Stimulated activated CD8-positive, alpha-beta memory T cell treated with anti-CD3 and anti-CD28 coated beads, Interleukin-15, amount 100 ng/mL, for 1 hour (primary cell): ENCODE measurements at regions not wholly inside any gene's neighbourhood (a gene's known extent, or its start where the extent isn't known, plus 50 kb on each side); places are given as distances from the start of the nearest gene placed in this dataset.

Experiments
- DNase-seq: peaks from one replicate; pipeline ENCODE4 v3.0.0-alpha.2; 2020; ENCODE audit warnings: low read depth

GRCh38 chr11:112401036-112401769 lies 140.5 kb upstream of the PLET1 start:
- no peak for DNase-seq

- DNase-seq = no peak
These were observed 142.8 kb upstream of the PLET1 start for GRCh38 chr11:112403432-112403831.

- DNase-seq = no peak
These were observed 143.5 kb upstream of the PLET1 start for GRCh38 chr11:112404112-112404511.

- no peak for DNase-seq
These were observed 147.9 kb upstream of the PLET1 start for GRCh38 chr11:112408517-112408916.

- no peak for DNase-seq
These were observed 149.7 kb upstream of the PLET1 start for GRCh38 chr11:112410325-112410724.

- no peak for DNase-seq
These were observed 151.7 kb upstream of the PLET1 start for GRCh38 chr11:112412383-112412782.

- DNase-seq = no peak
These were observed 156.7 kb upstream of the PLET1 start for GRCh38 chr11:112417339-112417738.

GRCh38 chr11:112418438-112418837 lies 157.8 kb upstream of the PLET1 start:
- DNase-seq = no peak

GRCh38 chr11:112421879-112422278 lies 161.2 kb upstream of the PLET1 start:
- no peak for DNase-seq

- no peak for DNase-seq
These were observed 164.5 kb upstream of the PLET1 start for GRCh38 chr11:112425121-112425520.

- no peak for DNase-seq
These were observed 176.4 kb upstream of the PLET1 start for GRCh38 chr11:112437096-112437495.

- DNase-seq = no peak
These were observed 179.0 kb upstream of the PLET1 start for GRCh38 chr11:112439614-112440013.

GRCh38 chr11:112440518-112440917 lies 179.9 kb upstream of the PLET1 start:
- DNase-seq = no peak

GRCh38 chr11:112448168-112448567 lies 187.5 kb upstream of the PLET1 start:
- DNase-seq = no peak

GRCh38 chr11:112448806-112449205 lies 188.1 kb upstream of the PLET1 start:
- no peak for DNase-seq

- no peak for DNase-seq
These were observed 190.6 kb upstream of the PLET1 start for GRCh38 chr11:112451250-112451649.

GRCh38 chr11:112453601-112454577 lies 193.2 kb upstream of the PLET1 start:
- DNase-seq = no peak

GRCh38 chr11:112454841-112455240 lies 194.2 kb upstream of the PLET1 start:
- no peak for DNase-seq

- no peak for DNase-seq
These were observed 195.1 kb upstream of the PLET1 start for GRCh38 chr11:112455791-112456190.

GRCh38 chr11:112457532-112457931 lies 196.9 kb upstream of the PLET1 start:
- DNase-seq = no peak

- DNase-seq = no peak
These were observed 198.3 kb upstream of the PLET1 start for GRCh38 chr11:112459001-112459400.

GRCh38 chr11:112460141-112460540 lies 199.5 kb upstream of the PLET1 start:
- DNase-seq = no peak

- DNase-seq = no peak
These were observed 204.3 kb upstream of the PLET1 start for GRCh38 chr11:112464949-112465348.
